NCI-H1105 treated with DMSO at 0.1 percent for 48 hours (cell line): ENCODE measurements at regions not wholly inside any gene's neighbourhood (a gene's known extent, or its start where the extent isn't known, plus 50 kb on each side); places are given as distances from the start of the nearest gene placed in this dataset.

Experiments
- DNase-seq: peaks from one replicate; lab custom pipeline; 2025; lab: John Stamatoyannopoulos, UW

DNA sequence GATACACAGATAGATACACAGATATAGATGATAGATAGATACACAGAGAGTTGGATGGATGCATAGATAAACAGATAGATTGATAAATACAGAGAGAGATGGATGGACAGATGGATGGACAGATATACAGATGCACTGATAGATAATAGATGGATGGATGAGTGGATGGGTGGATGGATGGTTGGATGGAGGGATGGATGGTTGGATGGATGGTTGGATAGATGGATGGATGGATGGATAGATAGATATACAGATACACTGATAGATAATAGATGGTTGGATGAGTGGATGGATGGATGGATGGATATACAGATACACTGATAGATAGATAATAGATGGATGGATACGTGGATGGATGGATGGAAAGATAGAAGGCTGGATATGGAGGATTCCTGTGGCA is 290.0 kb upstream of the SHH start:
- DNase-seq = no peak

DNA sequence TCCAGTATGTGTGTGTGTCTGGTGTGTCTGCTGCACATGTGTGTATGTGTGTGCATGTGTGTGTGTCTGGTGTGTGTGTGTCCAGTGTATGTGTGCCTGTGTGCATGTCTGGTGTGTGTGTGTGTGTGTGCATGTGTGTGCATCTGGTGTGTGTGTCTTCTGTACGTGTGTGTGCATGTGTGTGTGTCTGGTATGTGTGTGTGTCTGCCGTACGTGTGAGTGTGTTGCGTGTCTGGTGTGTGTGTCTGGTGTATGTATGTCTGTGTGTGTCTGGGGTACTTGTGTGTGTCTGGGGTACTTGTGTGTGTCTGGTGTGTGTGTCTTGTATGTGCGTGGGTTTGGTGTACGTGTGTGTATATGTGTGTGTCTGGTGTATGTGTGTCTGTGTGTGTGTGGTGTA is 289.1 kb upstream of the SHH start:
- no peak for DNase-seq

DNA sequence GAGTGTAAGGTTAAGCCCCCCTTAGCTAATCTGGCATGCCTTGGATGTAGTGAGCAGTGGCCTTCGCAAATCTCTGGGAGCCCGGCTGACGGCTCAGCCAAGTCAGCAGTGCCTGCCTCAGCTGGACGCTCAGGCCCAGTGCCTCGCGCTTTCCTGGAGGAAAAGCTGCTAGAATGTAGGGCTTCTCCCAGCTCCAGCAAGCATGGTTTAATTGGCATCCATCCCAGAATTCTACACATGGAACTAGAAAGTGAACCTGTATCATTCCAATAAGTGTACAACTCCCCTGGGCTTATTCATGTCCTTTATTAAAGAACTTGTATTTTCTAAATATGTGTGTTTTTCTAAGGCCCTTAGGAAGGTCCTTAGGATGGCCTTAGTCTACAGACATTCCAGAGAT is 287.8 kb upstream of the SHH start:
- DNase-seq = peak; percentile 7

DNA sequence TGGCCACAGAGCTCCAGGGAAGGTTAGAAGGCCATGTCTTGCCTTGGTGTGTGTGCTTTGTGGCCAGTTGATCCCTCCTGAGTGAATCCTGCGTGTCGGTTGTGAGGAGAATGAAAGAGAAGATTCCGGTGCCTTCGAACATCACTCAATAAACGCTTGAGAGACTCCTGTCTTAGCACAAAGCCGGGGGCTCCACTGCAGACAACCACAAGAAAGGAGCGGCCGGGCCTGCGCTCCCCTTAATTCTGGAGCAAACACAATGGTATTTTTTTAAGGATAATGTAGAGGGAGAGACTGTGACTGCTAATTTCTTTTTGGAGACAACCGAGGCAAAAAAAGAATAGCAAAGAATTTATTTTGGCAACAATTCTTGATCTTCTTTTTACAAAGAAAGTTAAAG is 286.8 kb upstream of the SHH start:
- DNase-seq = no peak

DNA sequence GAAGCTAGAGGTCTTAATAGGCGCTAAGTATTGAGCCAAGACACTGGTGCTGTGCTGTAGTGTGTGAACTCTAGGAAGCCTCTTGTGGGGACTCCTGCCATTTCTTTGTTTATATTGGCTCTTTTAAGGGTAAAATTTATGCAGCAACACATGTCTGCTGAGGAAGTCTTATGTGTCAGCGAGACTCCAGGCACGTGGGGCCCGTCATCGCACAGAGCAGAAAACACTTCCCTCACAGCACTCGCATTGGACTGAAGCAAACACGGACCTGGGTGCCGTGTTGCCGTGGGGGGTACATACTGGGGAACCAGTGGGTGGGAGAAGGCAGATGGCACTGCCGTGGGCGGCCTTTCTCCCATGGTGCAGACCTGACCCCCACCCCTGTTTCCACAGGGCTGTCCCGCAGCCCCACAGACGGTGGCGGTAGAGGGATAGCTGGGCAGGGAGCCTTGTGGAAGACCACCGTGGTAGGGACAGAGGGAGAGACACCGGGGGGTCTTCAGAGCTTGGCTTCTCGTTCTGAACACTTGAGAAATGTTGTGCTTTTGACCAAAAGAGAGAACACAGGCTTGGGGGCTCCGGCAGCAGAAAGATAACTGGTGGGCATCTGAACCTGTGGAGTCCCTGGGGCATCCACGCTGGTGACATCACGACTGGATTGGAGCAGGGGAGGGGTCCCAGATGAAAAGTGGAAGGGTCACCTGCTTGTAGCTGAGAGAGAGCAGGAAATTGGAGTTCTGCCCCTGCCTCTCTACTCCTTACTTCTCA is 284.7 kb upstream of the SHH start:
- no peak for DNase-seq

DNA sequence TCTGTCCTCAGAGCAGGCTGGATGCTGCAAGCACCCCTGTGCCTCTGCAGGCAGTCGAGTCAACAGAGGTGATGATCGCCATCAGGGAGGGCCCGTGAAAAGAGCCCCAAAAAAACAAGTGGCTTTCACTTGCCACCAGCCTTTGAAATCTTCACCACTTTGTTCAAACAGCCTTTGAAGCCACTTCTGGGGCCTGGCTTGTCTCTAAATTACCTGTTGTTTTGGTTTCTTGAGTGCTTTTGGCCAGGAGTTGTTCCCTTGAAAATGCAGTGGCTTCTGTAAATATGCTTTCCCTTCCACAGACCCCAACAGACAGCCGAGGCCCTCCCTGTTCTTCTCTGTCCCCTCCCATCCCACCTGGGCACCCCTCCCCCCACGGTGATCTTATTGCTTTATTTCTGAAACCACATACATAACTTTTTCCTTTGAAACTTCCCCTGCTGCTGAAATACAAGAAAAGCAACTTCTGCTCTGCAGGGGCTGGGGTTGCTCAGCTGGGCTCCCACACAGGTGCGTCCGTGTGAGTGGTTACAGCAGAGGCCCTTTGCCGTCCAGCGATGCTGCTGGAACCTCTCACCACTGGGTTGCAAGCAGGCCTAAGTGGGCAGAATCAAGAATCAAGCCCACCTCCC is 283.8 kb upstream of the SHH start:
- no peak for DNase-seq

DNA sequence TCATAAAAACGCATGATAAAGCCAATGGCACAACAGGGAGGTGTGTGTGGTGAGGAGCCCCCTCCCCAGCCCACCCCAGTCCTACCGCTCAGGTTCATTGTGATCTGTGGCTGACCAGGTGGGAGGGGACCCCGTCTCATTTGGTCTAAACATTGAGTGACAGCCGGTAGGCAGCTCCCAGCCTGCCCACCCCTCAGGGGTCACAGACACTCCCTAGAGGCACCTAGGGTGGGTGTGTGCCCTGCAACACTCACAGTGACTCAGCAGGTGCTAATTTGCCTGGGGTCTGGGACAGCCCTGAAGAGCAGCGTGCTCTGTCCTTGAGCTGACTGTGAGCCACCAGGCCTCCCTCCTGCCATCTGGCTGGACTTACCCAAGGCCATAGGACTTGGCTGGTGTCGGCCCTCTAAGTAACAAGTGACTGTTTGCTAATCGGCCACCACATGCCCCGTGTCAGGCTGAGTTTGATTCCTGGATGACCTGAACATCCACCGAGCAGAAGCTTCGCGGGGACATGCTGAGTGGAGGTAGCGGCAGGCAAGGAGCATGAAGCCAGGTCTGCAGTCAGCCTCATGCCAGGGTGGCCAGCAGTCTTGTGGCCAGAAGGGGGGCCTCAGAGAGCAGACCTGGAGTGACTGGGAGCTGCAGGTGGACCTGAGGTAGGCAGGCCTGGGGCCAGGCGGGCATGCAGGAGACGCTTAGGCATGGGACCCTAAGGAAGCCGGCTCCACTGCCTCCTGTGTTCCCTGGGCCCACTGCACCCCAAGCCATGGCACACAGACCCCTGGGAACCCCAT is 282.3 kb upstream of the SHH start:
- DNase-seq = no peak

DNA sequence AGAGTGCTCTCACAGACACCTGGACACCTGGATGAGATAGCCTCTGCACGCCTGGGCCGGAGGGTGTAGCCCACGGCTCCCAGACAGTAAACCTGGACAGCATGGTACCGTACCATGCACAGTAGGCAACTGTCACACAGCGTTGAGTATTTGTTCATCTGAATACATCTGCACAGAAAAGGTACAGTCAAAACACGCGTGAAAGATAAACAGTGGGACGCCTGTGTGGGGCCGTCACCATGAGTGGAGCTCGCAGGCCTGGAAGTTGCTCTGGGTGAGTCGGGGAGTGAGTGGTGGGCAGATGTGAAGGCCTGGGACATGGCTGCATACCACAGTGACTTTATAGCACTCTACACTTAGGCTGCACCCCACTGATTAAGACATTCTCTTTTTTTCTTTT is 280.0 kb upstream of the SHH start:
- no peak for DNase-seq

DNA sequence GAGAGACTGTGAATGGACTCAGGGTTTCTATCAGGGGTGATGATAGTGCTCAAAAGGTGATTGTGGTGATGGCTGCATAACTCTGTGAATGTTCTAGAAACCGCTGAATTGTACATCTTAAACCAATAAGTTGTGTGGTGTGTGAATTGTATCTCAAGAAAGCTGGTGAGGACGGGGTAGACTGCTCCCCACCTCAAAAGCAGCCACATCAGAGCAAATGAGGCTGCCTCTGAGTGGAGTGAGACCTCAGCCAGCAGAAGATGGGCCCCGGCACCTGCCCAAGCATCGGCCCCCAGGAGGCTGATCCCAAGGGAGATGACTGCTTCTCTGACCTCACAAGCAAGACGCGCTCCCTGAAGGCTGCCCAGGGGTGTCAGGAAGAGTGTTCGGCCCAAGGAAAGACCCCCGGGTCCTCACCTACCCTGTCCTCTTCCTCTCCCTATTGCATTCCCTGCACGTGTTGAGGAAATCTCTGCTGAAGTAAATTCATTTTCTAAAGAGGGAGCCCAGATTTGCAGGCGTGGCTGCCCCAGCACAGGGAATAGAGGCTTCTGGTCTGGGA is 279.3 kb upstream of the SHH start:
- DNase-seq = no peak

DNA sequence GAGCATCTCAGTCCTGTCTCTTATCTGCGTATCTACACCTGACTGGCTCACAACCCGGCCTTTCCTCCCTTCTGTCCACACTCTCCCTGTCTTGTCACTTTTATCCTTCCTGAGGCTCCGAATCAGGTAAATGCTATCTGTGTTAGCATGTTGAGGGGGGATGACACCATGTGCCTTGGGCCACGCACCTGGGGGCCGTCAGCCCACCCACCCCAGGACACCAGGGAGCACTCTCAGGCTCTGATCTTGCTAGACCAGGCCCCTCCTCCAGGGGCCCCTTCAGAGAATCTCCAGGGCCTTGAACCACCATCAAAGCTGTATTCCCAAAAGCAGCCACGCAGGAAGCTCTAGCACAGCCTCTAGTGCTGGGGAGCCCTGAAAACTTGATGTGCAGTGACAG is 278.7 kb upstream of the SHH start:
- DNase-seq = no peak

DNA sequence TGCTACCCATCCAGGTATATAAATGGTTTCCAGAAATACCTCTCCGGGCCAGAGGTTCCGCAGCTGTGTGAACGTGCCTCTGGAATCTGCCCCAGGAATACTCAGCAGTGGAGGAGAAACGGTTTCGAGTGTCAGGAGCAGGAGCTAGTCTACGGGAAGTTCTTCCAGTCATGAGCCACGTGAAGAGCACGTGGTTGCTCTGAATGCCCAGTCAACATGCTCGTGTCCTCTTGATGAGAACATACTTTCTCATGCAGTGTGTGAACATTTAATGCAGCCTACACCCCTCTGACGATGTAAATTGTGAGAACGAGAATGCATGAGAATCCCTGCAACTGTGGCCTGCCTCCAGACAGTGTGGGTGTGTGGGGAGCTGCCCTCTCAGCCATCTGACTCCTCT is 277.0 kb upstream of the SHH start:
- no peak for DNase-seq

DNA sequence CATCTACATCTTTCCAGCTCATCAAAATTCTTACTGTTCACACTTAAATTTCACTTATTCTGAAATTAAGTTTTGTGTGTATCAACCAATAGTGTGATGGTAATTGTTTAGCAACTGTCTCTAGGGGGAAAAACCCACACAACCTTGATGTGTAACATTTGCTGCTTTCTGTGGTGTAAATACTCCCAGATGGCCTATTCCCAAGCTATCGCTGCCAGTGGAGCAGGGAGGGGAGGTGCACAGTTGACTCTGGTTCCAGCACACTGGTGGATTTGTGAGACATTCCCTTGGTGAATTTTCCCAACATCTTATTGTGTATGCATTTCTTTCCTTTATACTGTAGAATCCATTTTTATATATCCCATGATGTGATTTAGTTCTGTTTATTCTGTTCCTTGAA is 275.9 kb upstream of the SHH start:
- no peak for DNase-seq

DNA sequence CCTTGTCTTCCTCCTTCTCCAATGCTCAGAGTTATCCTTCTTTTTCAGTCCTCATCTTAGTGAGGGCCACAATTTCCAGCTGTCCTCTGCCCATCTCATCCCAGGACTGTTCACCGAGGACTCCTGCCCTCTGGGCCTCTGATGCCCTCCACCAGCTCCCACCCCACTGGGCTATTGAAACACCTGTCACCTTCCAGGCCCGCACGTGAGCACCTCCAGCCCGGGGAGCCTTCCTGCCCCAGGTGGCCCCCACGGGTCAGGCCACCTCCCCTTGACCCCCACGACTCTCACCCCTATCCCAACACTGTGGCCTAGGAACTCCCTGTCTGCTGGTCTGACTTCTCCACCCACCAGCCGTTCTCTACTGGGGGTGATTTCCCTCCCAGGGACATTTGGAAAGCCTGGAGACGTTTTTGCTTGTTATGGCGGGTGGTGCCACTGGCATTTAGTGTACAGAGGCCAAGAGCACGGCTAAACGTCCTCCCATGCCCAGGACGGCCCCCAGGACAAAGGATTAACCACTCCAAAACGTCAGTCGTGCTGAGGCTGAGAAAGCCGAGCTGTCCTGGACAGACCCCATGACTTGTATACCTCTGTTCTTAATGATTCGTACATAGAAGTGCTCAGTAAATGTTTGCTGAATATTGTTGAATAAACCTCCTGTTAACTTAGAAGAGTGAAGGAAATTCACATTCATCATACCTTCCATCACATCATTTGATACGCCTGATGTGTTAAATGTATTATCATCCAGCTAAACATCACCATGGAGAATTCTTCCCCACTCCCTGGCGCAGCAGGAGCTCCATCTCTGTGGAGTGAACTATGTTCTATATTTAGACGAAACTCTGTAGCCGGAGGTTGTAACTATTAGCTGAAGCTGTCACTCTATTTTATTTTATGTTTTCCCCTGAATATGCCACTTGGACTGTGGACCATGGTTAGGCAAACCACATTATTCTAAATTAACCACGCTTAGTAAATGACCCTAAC is 270.1 kb upstream of the SHH start:
- no peak for DNase-seq

DNA sequence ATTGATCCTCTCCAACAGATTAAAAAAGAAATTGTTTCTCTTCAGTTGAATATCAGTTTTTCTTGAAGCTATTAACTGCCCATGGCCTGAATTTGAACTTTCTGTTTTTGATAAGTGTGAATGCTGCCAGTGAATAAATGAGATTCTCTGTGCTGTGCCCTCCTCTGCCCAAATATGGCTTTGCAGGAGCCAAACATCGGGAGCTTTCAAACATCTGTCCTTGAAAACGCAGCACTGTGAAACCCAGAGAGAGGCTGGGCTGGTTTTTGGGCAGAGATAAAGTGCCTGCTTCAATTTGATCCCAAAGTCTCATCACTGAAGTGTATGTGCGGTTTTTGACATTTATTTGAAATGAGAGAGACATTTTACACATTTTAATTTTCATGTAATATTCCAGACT is 268.3 kb upstream of the SHH start:
- DNase-seq = no peak

DNA sequence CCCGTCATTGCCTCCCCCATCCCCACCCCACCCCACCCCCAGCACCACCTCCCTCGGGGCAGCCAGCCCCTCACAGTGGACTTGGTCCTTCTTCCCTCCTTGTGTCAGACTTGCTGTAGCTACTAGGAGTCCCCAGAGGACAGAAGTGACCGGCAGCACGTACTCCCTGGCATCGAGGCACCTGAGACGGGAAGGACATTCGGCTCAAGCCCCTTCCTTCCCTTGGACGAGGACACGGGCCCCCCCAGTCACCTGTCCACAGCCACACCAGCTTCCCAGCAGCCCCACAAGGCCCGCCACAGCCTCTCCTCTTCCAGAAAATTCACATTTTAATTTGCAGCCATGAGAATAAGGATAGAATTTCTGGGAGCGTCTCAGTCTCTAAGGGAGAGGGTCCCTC is 267.8 kb upstream of the SHH start:
- DNase-seq = no peak

DNA sequence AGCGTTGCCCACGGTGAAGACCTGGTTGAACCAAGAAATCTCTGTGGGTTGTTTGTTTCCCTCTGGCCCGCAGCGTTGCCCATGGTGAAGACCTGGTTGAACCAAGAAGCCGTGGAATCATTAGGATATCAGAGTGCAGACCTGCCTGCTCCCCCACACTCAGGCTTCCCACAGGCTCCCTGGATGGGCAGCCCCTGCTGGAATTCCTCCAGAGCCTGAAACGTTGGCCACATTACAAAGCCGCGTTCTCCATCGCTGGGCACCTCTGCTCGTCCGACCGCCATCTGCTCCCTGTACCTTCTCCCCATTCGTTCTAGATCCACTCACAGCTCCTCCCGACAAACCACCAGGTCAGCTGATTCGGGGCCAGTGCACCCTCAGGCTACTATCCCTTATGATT is 266.9 kb upstream of the SHH start:
- no peak for DNase-seq

DNA sequence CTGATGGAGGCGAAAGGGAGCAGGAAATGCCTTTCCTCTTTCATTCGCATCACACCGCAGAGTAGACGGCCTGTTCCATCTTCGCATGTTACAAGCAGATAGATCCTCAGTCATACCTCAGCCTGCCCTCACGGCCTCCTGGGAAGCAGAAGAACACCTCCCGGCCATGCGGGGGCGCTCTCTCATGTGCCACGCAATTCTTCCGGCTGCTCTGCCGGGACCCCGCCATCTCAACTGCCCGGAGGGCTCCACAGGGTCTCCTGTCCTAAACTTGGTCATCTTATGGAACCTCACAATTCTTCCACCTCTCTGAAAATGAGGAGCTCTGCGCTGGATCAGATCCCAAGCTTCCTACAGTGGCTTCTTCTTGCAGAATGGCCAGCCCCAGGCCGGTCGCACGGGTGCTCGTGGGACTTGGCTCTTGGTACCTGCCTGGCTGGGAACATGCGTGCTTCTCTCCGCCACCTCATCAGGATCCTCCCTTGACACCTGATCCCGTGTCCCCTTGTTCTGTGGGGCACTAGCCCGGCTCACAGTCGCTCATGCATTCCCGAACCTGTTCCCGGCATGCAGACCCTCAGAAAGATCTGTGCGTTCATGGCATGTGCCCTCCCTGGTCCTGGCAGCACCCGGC is 262.8 kb upstream of the SHH start:
- no peak for DNase-seq

DNA sequence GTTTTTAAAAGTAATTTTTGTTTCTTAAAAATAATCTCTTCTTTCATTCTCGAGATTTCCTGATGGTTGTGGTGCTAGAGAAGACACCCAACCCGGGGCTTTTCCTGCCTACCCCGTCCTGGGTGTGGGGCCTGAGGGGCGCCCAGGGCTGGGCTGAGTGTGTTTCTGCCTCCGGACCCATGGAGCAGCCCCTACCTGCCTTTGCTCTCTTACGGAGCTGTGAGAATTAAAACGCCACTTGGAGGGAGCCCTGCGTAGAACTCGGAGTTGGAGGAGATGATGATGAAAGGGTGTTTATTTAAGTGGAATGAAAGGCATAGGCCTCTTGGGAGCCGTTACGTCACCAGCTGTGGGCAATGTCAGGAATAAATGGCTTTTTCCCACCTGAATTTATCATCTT is 261.8 kb upstream of the SHH start:
- no peak for DNase-seq

DNA sequence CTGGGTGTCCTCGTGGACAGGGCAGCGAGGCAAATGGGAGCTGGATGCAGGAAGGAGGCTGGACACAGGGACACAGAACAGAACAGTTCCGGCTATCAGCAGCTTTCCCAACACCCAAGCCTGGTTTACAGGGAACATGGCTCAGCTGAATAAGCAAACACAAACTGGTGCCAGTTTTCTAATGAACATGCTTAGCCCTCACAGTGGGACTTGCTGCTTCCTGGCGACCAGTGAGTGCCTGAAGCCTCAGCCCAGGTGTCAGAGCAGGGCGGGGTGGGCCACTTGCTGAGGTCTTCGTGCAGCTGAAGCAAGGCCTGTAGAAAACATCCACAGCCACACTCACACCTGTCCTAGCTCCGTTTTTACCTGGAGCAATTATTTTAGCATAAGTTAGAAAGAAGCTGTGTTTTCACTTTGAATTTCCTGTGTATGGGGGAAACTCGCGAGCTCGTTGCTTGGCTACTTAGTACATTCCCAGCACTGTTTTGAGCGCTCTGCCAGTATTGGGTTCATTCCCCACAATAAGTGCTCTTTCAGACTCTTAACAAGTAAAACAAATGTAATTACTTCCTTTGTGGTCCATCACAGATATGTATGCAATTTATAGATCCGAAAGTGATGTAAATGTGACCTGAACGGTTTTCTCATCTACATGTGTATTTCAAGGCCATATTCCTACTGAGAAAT is 261.2 kb upstream of the SHH start:
- DNase-seq = no peak

DNA sequence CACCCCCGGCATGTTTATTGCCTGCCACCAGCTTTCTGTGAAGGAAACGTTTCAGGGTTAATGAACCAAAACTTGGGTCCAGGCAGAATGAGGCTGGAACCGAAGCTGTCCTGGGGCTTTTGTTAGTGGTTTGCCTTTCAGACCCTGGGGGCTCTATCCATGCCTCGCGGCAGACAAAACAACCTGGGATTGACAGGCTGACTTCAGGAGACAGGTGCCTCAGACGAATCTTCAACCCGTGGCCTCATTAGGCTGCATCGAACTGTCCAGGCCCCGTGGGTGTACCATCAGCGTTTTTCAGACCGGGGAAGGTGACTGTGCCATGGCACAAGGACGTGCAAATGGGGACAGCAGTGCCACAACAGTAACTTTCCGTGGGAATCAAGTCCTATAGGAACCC is 259.3 kb upstream of the SHH start:
- no peak for DNase-seq

DNA sequence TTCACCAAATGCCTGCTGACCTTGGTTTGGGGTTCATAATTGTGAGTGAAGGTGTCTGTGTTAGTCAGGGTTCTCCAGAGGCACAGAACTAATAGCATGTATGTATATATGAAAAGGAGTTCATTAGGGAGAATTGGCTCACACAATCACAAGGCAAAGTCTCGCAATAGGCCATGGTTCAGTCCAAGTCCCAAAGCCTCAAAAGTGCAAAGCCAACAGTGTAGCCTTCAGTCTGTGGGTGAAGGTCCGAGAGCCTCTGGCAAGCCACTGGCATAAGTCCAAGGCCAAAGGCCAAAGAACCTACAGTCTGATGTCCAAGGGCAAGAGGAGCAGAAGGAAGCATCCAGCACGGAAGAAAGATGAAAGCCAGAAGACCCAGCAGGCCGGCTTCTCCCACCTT is 257.6 kb upstream of the SHH start:
- no peak for DNase-seq
